Neural crest cell (in vitro differentiated cells): ENCODE measurements at regions not wholly inside any gene's neighbourhood (a gene's known extent, or its start where the extent isn't known, plus 50 kb on each side); places are given as distances from the start of the nearest gene placed in this dataset.
"Not testable (repeated sequence)": the region's sequence is repeated elsewhere in the genome, so short reads cannot be mapped to it uniquely, and the experiment has no call there.

Experiments used
- DNase-seq: peaks from one replicate; pipeline ENCODE4 v3.0.0; 2021; ENCODE audit warnings: low read depth, mixed read lengths, low spot score
- H3K27ac Mint-ChIP-seq: one replicate; pipeline ENCODE4 v1.8.0; 2021; ENCODE audit warnings: mild to moderate bottlenecking, mixed read lengths; ENCODE audit not compliant: unreplicated experiment
- H3K27me3 Mint-ChIP-seq: 2 replicates; pipeline ENCODE4 v1.8.0; 2021; ENCODE audit warnings: low read depth, mild to moderate bottlenecking, mixed read lengths
- H3K36me3 Mint-ChIP-seq: 2 replicates; pipeline ENCODE4 v1.8.0; 2021; ENCODE audit warnings: low read depth, mild to moderate bottlenecking, mixed read lengths
- H3K4me1 Mint-ChIP-seq: 2 replicates; pipeline ENCODE4 v1.8.0; 2021; ENCODE audit warnings: mixed read lengths
- H3K4me3 Mint-ChIP-seq: one replicate; pipeline ENCODE4 v1.8.0; 2021; ENCODE audit warnings: mild to moderate bottlenecking, mixed read lengths
- H3K9me3 Mint-ChIP-seq: 2 replicates; pipeline ENCODE4 v1.8.0; 2021; ENCODE audit warnings: mixed read lengths
- TF ChIP-seq, protein P1 (sequence below): fragments of 200-600 bp; sonication (generic); conservative IDR thresholded peaks from 2 replicates; pipeline ENCODE4 v1.5.0; 2021; ENCODE audit warnings: antibody characterized with exemption, mild to moderate bottlenecking

DNA sequence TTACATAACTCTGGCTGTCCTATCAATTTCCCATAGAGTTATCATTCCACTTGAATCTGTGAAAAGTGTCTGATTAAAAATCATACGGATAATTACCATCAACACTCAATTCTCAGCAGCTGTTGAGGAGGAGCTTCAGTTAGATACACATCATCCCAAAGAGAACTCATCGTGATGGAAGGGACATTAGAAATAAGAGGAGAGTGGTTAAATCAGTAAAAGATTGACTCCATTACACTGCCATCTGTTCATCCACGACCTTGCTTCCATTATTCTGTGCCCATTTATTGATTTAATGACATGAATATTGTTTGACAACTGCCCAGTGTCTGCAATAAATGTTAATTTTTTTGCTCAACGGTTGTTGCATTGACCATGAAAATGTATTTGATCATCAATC is 223.5 kb downstream of the SPATA31A1 start:
- H3K27ac Mint-ChIP-seq, H3K9me3 Mint-ChIP-seq, DNase-seq, H3K27me3 Mint-ChIP-seq, H3K4me1 Mint-ChIP-seq, H3K36me3 Mint-ChIP-seq, H3K4me3 Mint-ChIP-seq: not testable (repeated sequence)

DNA sequence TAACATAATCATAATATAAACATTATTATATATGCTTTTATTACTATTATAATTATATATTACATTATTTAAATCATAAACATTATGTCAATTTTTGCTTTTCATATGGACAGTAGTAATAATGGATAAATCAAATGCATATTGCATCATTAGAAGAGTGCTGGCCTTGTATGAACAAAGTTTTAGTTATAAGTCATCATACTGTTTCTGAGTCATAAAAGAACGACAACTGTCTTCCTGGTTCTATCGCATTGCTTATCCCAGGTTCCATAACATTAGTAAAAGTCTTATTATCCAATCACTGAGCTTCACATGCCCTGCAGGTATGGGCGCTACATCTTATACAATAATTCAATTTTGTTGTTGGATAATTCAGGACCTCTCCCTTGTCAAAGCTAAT is 225.8 kb downstream of the SPATA31A1 start:
- not testable (repeated sequence) for H3K4me3 Mint-ChIP-seq, H3K27me3 Mint-ChIP-seq, H3K4me1 Mint-ChIP-seq, DNase-seq, H3K9me3 Mint-ChIP-seq, H3K36me3 Mint-ChIP-seq, H3K27ac Mint-ChIP-seq

DNA sequence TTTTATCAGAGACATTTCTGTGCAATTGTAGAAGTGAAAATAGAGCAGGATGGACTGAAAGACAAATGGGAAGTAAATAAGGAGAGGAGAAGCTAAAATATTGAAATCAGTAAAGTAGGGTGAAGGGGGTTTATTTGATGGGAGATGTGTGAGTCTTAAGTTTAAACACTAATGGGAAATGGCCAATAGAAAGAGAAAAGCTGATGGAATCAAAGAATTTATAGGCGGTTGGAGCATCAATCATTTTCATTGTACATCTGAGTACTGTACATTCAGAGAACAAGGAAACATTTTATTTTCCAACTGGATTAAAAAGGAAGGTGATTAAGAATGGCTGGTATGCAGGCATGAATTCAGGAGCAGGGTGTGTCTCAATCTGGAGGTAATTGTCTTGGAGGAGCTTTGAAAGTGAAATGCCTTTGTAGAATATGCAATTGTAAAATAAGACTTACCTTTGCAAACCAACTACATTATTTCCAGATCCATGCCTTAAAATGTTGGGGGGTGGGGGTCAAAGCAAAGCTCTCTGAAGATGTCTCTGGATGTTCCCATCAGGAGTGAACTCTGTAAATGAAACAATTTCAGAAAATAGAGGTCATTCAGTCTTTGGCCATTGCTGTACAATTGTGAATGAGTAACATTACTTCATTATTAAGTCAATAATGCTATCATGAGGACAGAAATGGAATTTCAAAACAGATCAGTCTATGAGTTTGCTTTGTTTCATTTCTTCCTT is 227.4 kb downstream of the SPATA31A1 start:
- H3K27ac Mint-ChIP-seq, H3K4me1 Mint-ChIP-seq, DNase-seq, H3K27me3 Mint-ChIP-seq, H3K9me3 Mint-ChIP-seq, H3K36me3 Mint-ChIP-seq, H3K4me3 Mint-ChIP-seq: not testable (repeated sequence)

DNA sequence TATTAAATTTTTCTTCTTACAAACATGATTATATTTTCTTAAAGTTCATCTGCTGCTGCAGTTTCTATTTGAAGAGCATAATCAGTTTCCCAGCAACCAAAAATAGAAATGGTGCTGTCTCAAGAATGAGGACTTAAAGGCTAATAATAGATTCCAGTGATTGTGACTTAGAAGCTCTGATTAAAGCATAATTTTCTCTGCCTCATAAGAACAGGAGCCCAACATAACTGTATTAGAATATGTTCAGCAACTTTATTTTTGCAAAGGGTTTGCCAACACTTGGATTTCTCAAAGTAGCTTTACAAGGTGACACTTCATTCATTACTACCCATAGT is 227.9 kb downstream of the SPATA31A1 start:
- H3K36me3 Mint-ChIP-seq, DNase-seq, H3K4me1 Mint-ChIP-seq, H3K27ac Mint-ChIP-seq, H3K4me3 Mint-ChIP-seq, H3K9me3 Mint-ChIP-seq, H3K27me3 Mint-ChIP-seq: not testable (repeated sequence)

DNA sequence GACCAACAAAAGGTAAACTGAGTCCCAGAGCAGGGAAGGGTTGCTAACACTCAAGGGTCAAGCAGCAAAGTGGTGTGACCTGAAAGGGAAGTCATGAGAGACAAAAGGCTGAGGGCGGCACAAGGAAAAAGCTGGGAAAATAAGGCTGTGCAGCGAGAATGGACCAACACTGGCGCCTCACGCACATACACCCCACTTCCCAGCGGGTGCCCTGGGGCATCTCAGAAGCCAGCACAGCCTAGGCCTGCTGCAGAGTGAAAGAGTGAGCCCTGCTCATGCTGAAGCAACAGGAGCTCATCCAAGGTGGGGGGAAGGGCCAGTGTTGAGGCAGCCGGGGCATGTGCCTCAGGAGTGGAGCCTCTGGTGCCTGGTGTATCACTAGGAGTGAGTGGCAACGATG is 229.8 kb downstream of the SPATA31A1 start:
- H3K27ac Mint-ChIP-seq, H3K4me3 Mint-ChIP-seq, DNase-seq, H3K27me3 Mint-ChIP-seq, H3K36me3 Mint-ChIP-seq, H3K9me3 Mint-ChIP-seq: not testable (repeated sequence)
- peaks cover 11% of the 10 kb centered on the region for H3K4me1 Mint-ChIP-seq

DNA sequence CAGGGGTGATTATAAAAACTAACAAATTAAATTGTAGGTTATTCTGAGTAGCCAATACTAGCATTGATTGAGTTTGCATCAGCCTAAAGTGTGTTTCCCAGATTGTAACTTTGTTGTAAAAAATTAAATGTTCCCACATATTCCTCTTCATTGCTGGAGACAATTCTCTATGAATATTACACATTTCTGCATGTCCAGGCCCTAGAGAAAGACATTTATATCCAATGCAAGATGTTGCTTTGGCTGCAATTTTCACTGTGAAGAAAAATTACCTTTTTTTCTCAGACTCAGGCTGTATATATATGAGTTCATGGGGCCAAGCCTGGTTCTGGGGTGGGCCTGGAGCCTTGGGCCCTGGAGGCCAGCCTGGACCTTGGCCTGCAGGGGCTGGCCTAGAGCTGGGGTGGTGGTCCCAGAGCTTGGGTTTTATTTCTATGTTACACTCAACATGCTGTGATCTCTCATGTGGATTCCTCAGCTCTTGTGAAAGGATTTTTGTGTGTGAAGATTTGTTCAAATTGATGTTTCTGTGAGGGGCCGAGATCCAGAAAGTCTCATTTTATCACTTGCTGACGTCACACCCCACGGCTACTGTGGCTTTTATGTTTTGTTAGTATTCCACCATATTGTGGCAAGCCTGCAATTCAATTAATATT is 232.5 kb downstream of the SPATA31A1 start:
- no peaks in the 10 kb centered on the region for H3K36me3 Mint-ChIP-seq
- DNase-seq = no peak
- H3K27ac Mint-ChIP-seq = no peak overlapping the region
- TF ChIP-seq, protein P1, sequence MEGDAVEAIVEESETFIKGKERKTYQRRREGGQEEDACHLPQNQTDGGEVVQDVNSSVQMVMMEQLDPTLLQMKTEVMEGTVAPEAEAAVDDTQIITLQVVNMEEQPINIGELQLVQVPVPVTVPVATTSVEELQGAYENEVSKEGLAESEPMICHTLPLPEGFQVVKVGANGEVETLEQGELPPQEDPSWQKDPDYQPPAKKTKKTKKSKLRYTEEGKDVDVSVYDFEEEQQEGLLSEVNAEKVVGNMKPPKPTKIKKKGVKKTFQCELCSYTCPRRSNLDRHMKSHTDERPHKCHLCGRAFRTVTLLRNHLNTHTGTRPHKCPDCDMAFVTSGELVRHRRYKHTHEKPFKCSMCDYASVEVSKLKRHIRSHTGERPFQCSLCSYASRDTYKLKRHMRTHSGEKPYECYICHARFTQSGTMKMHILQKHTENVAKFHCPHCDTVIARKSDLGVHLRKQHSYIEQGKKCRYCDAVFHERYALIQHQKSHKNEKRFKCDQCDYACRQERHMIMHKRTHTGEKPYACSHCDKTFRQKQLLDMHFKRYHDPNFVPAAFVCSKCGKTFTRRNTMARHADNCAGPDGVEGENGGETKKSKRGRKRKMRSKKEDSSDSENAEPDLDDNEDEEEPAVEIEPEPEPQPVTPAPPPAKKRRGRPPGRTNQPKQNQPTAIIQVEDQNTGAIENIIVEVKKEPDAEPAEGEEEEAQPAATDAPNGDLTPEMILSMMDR = no peak
- H3K4me3 Mint-ChIP-seq = no peak overlapping the region
- H3K9me3 Mint-ChIP-seq = no peaks in the 10 kb centered on the region
- H3K4me1 Mint-ChIP-seq = peaks cover 6% of the 10 kb centered on the region
- no peaks in the 10 kb centered on the region for H3K27me3 Mint-ChIP-seq

DNA sequence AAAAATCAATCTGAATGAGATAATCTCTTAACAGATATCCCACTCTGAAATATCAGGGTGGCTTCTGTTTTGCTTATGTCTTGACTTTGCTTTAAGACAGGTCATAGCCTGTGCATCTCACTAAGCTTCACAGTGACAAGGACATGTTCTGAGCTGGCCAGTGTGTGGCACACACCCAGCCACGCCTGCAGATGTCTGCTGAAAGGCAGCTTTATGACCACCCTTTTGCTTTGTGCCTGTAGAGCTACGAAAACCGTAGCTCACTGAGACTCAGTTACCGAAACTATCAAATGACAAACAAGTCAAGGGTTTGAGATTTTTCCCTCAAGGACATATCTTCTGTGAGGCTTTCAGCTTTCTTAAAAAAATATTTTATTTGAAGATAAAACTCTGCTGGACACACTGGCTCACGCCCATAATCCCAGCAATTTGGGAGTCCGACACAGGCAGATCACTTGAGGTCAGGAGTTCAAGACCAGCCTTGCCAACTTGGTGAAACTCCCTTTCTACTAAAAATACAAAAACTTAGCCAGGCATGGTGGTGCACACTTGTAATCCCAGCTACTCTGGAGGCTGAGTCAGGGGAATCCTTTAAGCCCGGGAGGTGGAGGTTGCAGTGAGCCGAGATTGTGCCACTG is 233.2 kb downstream of the SPATA31A1 start:
- Mint-ChIP-seq H3K4me1 (peaks cover 6% of the 10 kb centered on the region), H3K9me3 (no peaks in the 10 kb centered on the region), H3K27ac (no peak overlapping the region), H3K4me3 (no peak overlapping the region), H3K27me3 (no peaks in the 10 kb centered on the region), H3K36me3 (no peaks in the 10 kb centered on the region)
- TF ChIP-seq, protein P1 = no peak
- no peak for DNase-seq

DNA sequence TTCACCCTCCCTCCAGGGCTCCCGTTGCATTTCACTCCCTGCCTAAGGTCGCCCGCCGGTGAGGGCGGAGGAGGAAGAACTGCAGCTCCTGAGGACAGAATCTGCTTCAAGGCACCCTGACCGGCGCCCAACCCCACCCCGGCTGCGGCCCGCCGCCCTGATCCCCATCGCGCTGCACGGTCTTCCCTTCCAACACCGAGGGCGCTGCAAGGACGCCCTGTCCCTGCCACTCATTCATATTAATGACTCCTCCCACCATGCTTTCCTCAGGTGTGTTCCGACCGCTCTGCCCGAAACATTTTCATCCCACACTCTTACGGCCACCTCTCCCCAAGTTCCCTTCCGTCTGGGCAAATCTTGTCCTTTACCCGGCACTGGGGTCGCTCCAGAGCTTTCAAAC is 248.6 kb downstream of the SPATA31A1 start:
- not testable (repeated sequence) for H3K27me3 Mint-ChIP-seq, H3K27ac Mint-ChIP-seq, H3K4me1 Mint-ChIP-seq, H3K9me3 Mint-ChIP-seq, DNase-seq, H3K4me3 Mint-ChIP-seq, H3K36me3 Mint-ChIP-seq

DNA sequence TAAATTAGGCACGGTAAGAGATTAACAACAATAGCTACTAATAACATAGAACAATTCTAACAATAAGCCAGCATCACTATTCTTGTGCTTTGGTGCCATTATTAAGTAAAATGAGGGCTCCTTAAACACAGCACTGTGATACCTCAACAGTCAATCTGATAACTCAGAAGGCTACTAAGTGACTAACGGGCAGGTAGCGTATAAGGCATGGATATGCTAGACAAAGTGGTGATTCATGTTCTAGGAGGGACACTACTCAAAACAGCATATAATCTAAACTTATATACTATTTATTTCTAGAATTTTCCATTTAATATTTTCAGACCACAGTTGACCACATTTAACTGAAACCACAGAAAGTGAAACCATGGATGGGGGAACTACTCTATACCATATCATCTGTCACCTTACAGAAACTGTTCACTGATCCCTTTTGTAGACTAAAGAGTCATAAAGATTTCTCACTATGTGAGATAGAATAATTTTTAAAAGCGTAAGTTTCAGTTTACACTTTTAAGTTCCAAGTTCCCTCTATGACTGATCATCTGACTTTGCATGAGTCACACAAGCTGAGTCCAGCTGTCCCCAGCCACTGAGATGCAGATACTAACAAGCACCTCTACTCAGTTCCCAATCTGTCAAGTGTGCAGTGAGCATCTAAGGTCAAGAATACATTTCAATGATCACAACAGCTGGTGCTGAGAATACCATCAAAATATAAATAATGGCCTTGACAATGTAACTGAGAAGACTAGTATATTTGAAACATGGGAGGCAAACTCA is 256.2 kb downstream of the SPATA31A1 start:
- not testable (repeated sequence) for H3K4me3 Mint-ChIP-seq, DNase-seq, H3K27me3 Mint-ChIP-seq, H3K27ac Mint-ChIP-seq, H3K36me3 Mint-ChIP-seq, H3K4me1 Mint-ChIP-seq, H3K9me3 Mint-ChIP-seq

DNA sequence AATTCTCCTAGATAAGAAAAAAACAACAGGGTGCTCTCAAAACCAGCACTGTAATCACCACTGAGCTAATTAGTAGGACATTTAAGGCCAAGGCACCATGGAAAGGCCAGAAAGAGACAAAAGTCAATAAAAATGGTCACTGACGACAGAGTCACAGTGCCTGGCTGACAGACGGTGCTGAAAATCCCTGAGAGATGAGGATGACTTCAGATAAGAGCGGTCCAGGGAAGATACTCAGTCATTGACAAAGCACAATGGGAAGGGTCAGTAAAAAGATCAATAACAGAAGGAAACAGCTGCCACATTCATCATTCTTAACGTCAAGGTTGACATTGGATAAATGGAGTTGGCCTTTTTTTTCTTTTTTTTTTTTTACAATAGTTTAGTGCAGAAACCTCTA is 261.0 kb downstream of the SPATA31A1 start:
- not testable (repeated sequence) for H3K4me3 Mint-ChIP-seq, H3K27me3 Mint-ChIP-seq, DNase-seq, H3K36me3 Mint-ChIP-seq, H3K27ac Mint-ChIP-seq, H3K9me3 Mint-ChIP-seq, H3K4me1 Mint-ChIP-seq

DNA sequence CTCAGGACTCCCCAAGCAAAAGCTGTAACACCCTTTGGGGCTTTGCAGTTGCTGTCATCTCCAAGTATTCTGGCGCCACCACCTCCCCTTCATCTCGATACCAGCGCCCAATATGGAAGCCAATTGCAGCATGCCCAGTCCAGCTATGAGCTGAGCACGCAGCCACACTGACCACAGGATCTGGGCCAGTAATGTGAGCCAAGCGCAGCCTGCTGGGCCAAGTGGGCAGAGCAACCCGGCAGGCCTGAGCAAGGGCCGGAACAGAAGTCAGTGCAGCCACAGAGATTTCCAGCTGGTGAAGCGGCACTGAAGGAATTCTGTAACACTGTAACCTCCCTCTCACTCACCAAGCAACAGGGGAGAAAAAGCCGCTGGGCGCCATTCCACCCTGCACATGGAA is 268.6 kb downstream of the SPATA31A1 start:
- H3K9me3 Mint-ChIP-seq, DNase-seq, H3K4me3 Mint-ChIP-seq, H3K27ac Mint-ChIP-seq, H3K27me3 Mint-ChIP-seq, H3K4me1 Mint-ChIP-seq, H3K36me3 Mint-ChIP-seq: not testable (repeated sequence)
